ENCODE measurements at regions not wholly inside any gene's neighbourhood (a gene's known extent, or its start where the extent isn't known, plus 50 kb on each side); places are given as distances from the start of the nearest gene placed in this dataset.

GRCh38 chr1:189513091-189513490 lies 964.6 kb downstream of the BRINP3 start:
- no peak for DNase-seq (ENCODE audit: low read depth in 2 of 3, low spot score in 2 of 3)

GRCh38 chr1:189522441-189522840 lies 955.2 kb downstream of the BRINP3 start:
- DNase-seq (ENCODE audit: low read depth in 2 of 3, low spot score in 2 of 3), result no peak

GRCh38 chr1:189524501-189524900 lies 953.2 kb downstream of the BRINP3 start:
- DNase-seq (ENCODE audit: low read depth in 2 of 3, low spot score in 2 of 3), result no peak

DNA sequence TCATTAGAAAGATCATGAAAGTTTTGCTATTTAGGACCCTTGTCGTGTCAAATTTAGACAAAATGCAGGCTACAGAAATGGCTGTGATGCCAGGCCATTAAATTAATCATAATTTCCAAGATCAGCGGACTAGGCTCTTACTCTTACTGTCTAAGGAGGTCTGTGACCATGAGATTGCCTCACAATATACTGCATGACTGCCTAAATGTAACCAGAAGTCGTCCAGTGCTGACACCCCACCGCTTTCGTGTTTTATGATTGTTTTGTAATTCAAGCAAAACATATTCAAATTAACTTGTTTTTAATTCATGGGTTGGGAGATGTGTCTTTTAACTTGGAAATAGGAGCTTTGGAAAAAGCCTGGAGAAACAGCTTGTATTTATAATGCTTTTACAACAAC lies 947.5 kb downstream of the BRINP3 start:
- no peak for DNase-seq (ENCODE audit: low read depth in 2 of 3, low spot score in 2 of 3)

DNA sequence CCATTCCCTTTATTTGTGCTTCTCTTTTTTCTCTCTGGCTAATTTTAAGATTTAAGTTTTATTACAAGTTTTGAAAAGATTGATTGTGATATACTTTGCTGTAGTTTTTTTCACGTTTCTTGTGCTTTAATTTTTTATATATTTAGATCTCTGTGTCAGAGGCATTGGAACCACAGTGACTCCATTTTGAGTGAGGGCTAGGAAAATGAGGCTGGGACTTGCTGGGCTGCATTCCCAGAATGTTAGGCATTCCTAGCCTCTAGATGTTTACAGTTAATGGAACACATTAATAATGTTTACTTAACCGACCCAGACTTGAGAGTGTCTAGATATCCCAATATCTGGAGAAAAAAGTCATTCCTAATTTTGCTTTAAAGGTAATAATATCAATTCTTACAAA lies 939.4 kb downstream of the BRINP3 start:
- DNase-seq (ENCODE audit: low read depth in 2 of 3, low spot score in 2 of 3), result no peak

DNA sequence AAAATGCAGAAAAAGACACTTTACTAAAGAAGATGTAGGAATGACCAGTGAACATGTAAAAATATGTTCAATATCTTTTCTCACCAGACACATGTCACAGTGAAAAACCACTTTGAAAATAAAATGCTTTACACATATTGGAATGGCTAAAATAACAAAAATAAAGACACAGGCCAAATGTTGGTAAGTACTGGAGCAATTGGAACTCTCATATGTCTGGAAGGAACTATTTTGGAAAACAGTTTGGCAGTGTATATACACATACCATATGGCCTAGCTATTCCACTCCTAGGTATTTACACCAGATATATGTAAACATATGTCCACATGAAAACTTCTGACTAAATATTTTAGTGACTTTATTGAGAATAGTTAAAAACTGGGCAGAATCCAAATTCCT lies 927.2 kb downstream of the BRINP3 start:
- no peak for DNase-seq (ENCODE audit: low read depth in 2 of 3, low spot score in 2 of 3)

GRCh38 chr1:189563784-189564183 lies 913.9 kb downstream of the BRINP3 start:
- no peak for DNase-seq (ENCODE audit: low read depth in 2 of 3, low spot score in 2 of 3)

GRCh38 chr1:189567890-189568289 lies 909.8 kb downstream of the BRINP3 start:
- no peak for DNase-seq (ENCODE audit: low read depth in 2 of 3, low spot score in 2 of 3)

GRCh38 chr1:189596197-189596596 lies 881.5 kb downstream of the BRINP3 start:
- no peak for DNase-seq (ENCODE audit: low read depth in 2 of 3, low spot score in 2 of 3)

DNA sequence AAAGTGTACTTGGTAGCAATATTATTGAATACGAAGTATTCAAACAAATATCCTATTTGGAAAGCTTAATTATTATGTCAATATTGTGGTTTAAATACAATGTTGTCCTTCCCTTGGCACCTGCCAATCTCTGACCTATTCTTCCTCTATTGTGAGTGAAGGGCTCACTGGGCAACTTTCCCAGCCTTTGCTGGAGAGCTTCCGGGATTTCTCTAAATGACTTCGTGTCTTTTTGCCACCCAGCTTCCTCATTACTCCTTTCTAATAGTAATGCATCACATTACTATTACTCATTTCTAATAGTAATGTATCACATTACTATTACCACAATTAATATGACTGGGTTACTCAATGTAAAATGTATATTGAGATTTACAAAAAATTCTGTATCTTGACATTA lies 880.6 kb downstream of the BRINP3 start:
- DNase-seq (ENCODE audit: low read depth in 2 of 3, low spot score in 2 of 3), result no peak

- no peak for DNase-seq (ENCODE audit: low read depth in 2 of 3, low spot score in 2 of 3)
These were observed 872.4 kb downstream of the BRINP3 start for GRCh38 chr1:189605226-189605625.

GRCh38 chr1:189606047-189606446 lies 871.6 kb downstream of the BRINP3 start:
- DNase-seq (ENCODE audit: low read depth in 2 of 3, low spot score in 2 of 3), result no peak

DNA sequence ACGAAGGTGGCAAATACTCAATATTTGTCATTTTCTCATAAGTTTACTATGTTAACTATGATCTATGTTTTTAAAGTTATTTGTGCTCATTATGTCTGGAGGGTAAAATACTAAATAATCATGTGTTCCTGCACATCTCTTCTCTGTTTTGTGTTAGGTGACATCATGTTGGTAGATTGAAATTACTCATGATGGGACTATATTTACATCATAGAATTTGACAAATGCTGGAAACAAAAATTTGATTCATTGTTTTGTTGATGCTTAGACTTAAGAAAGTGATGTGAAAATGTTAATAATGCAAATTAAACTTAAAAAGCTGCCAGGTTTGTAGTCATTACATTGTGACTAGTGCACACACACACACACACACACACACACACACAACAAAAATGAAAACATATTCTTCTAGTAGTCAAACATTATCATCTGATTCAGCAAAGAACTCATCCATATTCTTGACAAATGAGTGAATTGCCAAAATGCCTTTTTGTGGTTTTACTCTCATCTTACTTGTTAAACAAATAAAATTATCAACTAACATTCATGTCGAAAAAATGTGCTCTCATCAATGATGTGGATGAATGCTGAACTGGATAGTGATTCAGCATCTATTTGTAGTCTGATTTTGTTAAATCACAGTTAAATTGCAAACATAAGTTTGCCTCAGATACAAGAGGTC lies 870.7 kb downstream of the BRINP3 start:
- no peak for DNase-seq (ENCODE audit: low read depth in 2 of 3, low spot score in 2 of 3)

DNA sequence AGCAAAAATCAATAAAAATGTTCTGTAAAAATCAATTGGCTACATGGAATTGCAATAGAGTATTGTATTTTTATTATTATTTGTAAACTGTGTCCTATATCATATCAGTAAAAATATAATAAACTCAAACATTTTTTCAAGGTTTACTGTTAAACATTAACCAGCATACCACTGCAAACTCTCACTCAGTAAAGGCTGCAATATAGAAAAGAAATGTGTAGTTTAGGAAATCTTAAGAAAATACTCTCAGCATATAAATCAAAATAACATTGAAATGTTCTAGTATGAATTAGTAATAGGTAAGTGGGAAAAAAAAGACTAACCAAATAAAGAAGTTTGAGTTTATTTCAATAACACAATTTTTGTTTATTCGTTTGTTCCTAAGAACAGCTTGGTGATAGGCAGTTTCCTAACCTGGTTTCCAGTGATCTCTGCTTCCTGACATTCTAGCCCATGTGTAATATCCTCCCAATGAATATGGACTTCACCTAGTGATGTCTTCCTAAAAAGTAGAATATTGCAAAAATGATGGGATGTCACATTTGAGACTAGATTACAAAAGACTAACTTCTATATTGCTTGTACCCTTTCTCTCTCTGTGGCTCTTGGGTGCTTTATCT lies 870.1 kb downstream of the BRINP3 start:
- DNase-seq (ENCODE audit: low read depth in 2 of 3, low spot score in 2 of 3), result no peak

GRCh38 chr1:189609167-189609566 lies 868.5 kb downstream of the BRINP3 start:
- no peak for DNase-seq (ENCODE audit: low read depth in 2 of 3, low spot score in 2 of 3)

GRCh38 chr1:189616893-189617292 lies 860.8 kb downstream of the BRINP3 start:
- DNase-seq (ENCODE audit: low read depth in 2 of 3, low spot score in 2 of 3), result no peak

DNA sequence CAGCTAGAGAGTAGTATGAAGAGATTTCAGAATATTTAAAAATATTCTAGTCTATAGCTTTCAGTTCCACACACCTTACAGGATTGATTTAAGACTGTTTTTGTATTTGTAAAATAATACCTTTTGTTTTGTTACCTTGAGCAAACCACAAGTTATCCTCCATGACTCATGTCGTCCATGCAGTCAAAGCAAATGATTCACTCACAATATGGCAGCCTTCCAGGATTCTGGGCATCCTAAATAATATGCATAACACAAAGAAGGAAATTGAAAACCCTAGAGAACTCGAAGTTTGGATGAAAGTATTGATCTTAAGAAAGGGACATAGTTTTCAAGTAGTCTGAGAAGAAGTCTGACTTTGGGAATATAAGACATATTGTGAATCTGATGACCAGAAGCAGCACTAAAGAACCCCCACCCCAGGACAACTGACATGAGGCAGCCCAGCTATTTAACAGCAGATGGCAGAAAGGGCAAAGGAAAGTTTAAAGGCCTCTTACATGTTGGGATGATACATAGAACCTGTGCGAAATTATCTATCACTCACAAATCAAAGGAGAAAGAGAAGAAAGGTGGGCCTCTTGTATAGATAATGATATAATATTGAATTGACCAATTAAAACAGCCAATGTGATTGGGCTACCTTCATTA lies 857.9 kb downstream of the BRINP3 start:
- no peak for DNase-seq (ENCODE audit: low read depth in 2 of 3, low spot score in 2 of 3)

GRCh38 chr1:189620471-189620870 lies 857.2 kb downstream of the BRINP3 start:
- no peak for DNase-seq (ENCODE audit: low read depth in 2 of 3, low spot score in 2 of 3)

GRCh38 chr1:189623336-189623735 lies 854.3 kb downstream of the BRINP3 start:
- DNase-seq (ENCODE audit: low read depth in 2 of 3, low spot score in 2 of 3), result no peak

- DNase-seq (ENCODE audit: low read depth in 2 of 3, low spot score in 2 of 3), result no peak
These were observed 850.2 kb downstream of the BRINP3 start for GRCh38 chr1:189627427-189627826.

GRCh38 chr1:189628857-189629256 lies 848.8 kb downstream of the BRINP3 start:
- DNase-seq (ENCODE audit: low read depth in 2 of 3, low spot score in 2 of 3), result no peak

GRCh38 chr1:189633658-189634057 lies 844.0 kb downstream of the BRINP3 start:
- no peak for DNase-seq (ENCODE audit: low read depth in 2 of 3, low spot score in 2 of 3)
